HG03139 (cell line): ENCODE measurements at regions not wholly inside any gene's neighbourhood (a gene's known extent, or its start where the extent isn't known, plus 50 kb on each side); places are given as distances from the start of the nearest gene placed in this dataset.
"Not testable (repeated sequence)": the region's sequence is repeated elsewhere in the genome, so short reads cannot be mapped to it uniquely, and the experiment has no call there.

Experiments used
- ATAC-seq: cut with Tn5 transposase; IDR thresholded peaks from one replicate; pipeline ENCODE4 v1.9.1; 2021; ENCODE audit not compliant: unreplicated experiment

GRCh38 chrX:65971151-65971550, 68.7 kb downstream of the VSIG4 start:
- no peak for ATAC-seq

- not testable (repeated sequence) for ATAC-seq
These were observed 72.7 kb downstream of the VSIG4 start for GRCh38 chrX:65967159-65967558.

- ATAC-seq: no peak
These were observed 78.2 kb downstream of the VSIG4 start for GRCh38 chrX:65961714-65962113.

GRCh38 chrX:65948103-65948502, 91.8 kb downstream of the VSIG4 start:
- no peak for ATAC-seq

GRCh38 chrX:65941775-65942174, 98.1 kb downstream of the VSIG4 start:
- no peak for ATAC-seq

DNA sequence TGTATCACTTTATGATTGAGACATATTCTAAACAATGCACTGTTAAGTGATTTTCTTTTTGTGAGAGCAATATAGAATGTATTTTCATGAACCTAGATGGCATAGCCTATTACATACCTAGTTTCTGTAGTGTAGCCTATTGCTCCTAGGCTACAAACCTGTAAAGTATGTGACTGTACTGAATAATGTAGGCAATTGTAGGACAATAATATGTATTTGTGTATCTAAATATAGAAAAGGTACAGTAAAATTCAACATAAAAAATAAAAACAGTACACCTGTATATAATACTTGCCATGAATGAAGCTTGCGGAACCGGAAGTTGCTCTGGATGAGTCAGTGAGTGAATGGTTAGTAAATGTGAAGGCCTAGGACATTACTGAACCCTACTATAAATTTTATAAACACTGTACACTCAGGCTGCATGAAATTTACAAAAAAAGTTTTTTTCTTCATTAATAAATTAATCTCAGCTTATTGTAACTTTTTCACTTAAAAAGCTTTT, 106.7 kb downstream of the VSIG4 start:
- ATAC-seq: no peak

GRCh38 chrX:65932173-65933084, 107.5 kb downstream of the VSIG4 start:
- ATAC-seq: no peak

DNA sequence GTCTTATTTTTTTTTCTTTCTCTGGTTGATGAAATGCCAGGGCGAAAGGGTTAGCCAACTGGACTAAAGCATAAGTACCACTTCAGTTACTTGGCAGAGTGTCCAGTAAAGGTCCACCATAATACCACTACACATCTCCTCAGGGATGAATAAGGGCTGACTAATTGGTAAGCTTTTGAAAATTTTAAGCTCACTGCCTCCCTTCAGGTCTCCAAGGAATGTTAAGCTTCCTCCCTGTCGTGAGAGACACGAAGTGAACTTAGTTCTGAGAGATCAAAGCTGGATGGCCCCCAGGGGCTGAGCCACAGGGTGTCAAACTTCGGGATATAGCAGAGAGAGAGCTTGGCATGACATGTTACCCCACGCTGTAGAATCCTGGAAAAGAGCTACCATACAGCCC, 111.4 kb downstream of the VSIG4 start:
- no peak for ATAC-seq

GRCh38 chrX:65927386-65927785, 112.5 kb downstream of the VSIG4 start:
- ATAC-seq: not testable (repeated sequence)

DNA sequence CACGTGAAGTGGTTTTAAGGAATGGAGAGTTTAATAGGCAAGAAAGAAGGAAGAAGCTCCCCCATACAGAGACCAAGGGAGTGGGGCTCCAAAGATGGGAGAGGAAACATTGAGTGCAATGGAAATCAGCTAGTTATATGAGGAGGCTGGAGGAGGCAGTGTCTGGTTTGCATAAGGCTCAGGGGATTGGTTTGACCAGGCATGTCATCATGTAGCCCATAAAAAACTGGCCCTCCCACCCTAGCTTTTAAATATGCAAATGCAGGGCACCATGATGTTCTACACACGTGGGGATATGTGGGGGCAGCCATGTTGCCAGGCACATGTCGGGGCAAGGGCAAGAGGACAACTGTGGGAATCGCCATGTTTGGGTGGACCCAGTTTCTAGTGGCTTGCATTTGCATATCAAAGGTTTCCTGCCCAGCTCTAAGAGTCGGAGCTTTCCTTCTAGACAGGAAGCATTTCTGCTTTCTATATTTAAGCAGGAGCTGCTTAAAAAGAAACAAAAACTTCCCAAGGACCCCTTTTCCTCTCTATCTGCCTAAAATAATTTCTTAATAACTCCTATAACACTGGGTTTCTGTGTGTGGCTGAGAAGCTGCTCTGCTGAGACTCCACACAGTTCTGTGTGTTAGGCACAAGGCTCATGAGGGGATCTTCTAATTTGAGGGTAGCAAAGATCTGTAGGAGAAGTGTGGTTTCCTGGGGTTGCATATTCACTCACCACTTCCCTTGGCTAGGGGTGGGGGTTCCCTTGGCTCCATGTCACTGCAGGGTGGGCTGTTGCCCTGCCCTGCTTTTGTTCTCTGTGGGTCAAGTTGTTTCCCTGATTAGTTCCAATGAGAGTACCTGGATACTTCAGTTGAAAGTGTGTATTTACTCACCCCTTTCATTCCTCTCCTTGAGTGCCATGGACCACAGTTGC, 113.5 kb downstream of the VSIG4 start:
- peak; percentile 71 for ATAC-seq

GRCh38 chrX:65925592-65925991, 114.3 kb downstream of the VSIG4 start:
- ATAC-seq: no peak

- no peak for ATAC-seq
These were observed 114.9 kb downstream of the VSIG4 start for GRCh38 chrX:65925005-65925404.

DNA sequence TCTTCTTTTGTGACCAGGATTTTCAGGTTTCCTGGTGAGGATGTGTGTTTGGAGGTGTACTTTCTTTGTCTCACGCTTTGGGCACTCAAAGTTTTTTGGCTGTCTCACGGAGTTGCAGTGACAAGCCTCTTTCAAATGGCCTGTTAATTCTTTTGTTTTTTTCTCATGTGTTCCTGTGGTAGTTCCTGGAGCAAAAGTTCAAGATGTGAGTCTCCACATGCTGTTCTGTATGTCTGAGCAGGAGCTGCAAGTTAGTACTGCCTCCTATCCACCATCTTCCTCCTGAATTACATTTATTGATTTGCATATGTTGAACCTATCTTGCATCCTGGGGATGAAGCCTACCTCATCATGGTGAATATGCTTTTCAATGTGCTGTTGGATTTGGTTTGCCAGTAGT, 118.5 kb downstream of the VSIG4 start:
- no peak for ATAC-seq

DNA sequence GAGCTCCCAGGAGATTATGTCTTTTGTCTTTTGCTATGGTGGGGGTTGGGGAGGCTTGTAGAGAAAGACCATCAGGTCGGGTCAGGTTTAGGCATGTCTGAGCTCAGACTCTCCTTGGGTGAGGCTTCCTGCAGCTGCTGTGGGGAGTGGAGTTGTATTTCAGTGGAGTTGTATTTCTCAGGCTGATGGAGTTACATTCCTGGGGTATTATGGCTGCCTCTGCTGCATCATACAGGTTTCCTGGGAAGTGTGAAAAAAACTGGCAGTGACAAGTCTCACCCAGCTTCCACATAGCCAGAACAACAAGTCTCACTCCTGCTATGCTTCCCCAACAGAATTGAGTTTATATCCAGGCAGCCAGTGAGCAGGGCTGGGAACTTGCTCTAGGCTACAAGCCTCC, 119.3 kb downstream of the VSIG4 start:
- no peak for ATAC-seq

DNA sequence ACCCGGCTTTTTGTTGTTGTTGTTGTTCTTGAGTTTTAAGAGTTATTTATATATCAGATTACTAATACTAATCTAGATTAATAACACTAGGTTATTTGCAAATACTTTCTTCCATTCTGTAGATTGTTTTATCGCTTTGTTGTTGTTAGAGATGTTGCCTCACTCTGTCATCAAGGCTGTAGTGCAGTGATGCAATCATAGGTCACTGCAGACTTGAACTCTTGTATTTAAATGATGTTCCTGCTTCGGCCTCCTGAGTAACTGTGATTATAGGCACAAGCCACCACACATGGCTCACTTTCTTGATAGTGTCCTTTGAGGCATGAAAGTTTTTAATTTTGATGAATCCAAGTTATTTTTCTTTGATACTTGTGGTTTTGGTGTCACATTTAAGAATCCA, 129.0 kb downstream of the VSIG4 start:
- ATAC-seq: no peak

DNA sequence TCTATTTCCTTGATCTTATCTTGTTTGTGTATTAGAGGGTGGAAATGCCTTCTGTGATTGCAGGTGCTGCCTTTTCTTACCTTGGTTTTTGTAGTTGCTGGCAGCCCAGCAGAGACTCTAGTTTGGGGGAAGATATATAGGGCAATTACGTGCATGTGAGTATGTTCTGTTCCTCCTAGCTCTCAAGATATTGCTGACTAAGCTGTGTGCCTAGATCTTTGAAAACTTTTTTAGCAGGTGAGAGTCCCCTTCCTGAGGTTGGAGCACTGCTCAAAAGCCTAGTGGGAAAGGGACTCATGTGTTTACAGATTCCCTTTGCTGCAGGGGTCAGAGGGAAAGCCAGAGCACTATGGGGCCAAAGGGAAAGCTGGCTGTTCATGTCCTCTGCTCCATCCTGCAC, 136.1 kb downstream of the VSIG4 start:
- no peak for ATAC-seq

GRCh38 chrX:65902011-65902410, 137.9 kb downstream of the VSIG4 start:
- no peak for ATAC-seq

GRCh38 chrX:65900850-65901844, 138.7 kb downstream of the VSIG4 start:
- ATAC-seq: no peak

DNA sequence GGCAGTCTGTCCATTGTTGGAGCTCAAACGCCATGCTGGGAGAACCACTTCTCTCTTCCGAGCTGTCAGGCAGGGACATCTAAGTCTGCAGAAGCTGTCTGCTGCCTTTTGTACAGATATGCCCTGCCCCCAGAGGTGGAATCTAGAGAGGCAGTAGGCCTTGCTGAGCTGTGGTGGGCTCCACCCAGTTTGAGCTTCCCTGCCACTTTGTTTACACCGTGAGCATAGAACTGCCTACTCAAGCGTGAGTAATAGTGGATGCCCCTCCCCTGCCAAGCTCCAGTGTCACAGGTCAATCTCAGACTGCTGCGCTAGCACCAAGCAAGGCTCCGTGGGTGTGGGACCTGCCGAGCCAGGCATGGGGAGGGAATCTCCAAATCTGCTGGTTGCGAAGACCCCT, 145.7 kb downstream of the VSIG4 start:
- ATAC-seq: no peak

DNA sequence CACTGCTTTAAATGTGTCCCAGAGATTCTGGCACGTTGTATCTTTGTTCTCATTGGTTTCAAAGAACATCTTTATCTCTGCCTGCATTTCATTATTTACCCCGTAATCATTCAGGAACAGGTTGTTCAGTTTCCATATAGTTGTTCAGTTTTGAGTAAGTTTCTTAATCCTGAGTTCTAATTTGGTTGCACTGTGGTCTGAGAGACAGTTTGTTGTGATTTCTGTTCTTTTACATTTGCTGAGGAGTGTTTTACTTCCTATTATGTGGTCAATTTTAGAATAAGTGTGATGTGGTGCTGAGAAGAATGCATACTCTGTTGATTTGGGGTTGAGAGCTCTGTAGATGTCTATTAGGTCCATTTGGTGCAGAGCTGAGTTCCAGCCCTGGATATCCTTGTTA, 148.1 kb downstream of the VSIG4 start:
- not testable (repeated sequence) for ATAC-seq
